ENCODE measurements at regions not wholly inside any gene's neighbourhood (a gene's known extent, or its start where the extent isn't known, plus 50 kb on each side); places are given as distances from the start of the nearest gene placed in this dataset.

GRCh38 chr13:103288114-103288513, 221.9 kb upstream of the SLC10A2 start:
- no peak for DNase-seq
- H3K36me3 ChIP-seq, result no peaks in the 10 kb centered on the region
- no peak overlapping the region for H3K4me3 ChIP-seq (ENCODE audit: low read depth, low read length)
- H3K27me3 ChIP-seq (ENCODE audit: insufficient read depth, low read depth, severe bottlenecking), result no peaks in the 10 kb centered on the region
- no peaks in the 10 kb centered on the region for H3K9me3 ChIP-seq (ENCODE audit: severe bottlenecking)
- no peak overlapping the region for H3K27ac ChIP-seq
- TF ChIP-seq CTCF (IDR thresholded peaks at IDR 0.05; ENCODE audit: low read depth, low read length), result no peak

DNA sequence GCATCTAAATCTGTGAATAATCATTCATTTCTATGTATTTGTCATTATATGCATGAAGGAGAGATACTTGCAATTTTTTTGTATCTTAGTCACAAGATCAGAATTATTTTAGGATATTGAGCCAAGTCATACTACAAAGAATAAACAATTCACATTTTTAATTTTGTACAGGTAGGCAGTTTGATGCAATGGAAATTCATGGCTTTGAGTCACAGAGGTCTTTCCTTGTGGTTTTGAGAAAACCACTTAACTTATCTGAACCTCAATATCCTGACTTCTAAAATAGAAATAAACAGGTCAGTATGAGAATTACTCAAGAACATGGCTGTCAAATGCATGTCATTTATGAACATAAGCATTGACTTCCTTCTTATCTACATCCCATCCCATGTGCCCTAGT, 221.4 kb upstream of the SLC10A2 start:
- Histone ChIP-seq H3K4me3 (ENCODE audit: low read depth, low read length) (no peak overlapping the region), H3K27me3 (ENCODE audit: insufficient read depth, low read depth, severe bottlenecking) (no peaks in the 10 kb centered on the region), H3K9me3 (ENCODE audit: severe bottlenecking) (no peaks in the 10 kb centered on the region), H3K27ac (no peak overlapping the region), H3K36me3 (no peaks in the 10 kb centered on the region)
- no peak for TF ChIP-seq CTCF (IDR thresholded peaks at IDR 0.05; ENCODE audit: low read depth, low read length)
- DNase-seq, result no peak

DNA sequence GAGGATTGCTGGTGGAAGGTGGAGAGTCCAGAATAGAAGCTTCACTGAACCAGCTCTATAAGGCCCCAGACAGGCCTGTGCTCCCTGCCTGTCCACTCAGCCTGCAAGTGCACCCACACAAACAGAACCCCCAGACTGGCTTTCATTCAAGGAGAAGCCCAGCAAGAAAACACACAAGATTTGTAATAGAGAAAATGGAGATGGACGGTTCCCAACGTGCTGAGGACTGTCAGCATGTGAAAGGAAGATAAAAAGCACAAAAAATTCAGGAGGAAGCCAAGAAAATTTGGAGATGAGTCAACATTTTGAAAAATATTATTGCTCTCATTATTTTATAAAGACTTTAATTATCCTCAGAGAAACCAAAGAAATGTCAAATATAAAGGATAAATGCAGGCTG, 218.2 kb upstream of the SLC10A2 start:
- no peak overlapping the region for H3K4me3 ChIP-seq (ENCODE audit: low read depth, low read length)
- no peaks in the 10 kb centered on the region for H3K9me3 ChIP-seq (ENCODE audit: severe bottlenecking)
- H3K27me3 ChIP-seq (ENCODE audit: insufficient read depth, low read depth, severe bottlenecking), result no peaks in the 10 kb centered on the region
- no peak for TF ChIP-seq CTCF (IDR thresholded peaks at IDR 0.05; ENCODE audit: low read depth, low read length)
- no peak for DNase-seq
- H3K27ac ChIP-seq, result no peak overlapping the region
- no peaks in the 10 kb centered on the region for H3K36me3 ChIP-seq

- Histone ChIP-seq H3K9me3 (ENCODE audit: severe bottlenecking) (no peaks in the 10 kb centered on the region), H3K4me3 (ENCODE audit: low read depth, low read length) (no peak overlapping the region), H3K36me3 (no peaks in the 10 kb centered on the region), H3K27me3 (ENCODE audit: insufficient read depth, low read depth, severe bottlenecking) (no peaks in the 10 kb centered on the region), H3K27ac (no peak overlapping the region)
- no peak for TF ChIP-seq CTCF (IDR thresholded peaks at IDR 0.05; ENCODE audit: low read depth, low read length)
- DNase-seq, result no peak
Measured at GRCh38 chr13:103283451-103283820, 217.2 kb upstream of the SLC10A2 start.

GRCh38 chr13:103282571-103283450, 216.6 kb upstream of the SLC10A2 start:
- H3K9me3 ChIP-seq (ENCODE audit: severe bottlenecking), result no peaks in the 10 kb centered on the region
- H3K36me3 ChIP-seq, result no peaks in the 10 kb centered on the region
- no peak overlapping the region for H3K27ac ChIP-seq
- no peak for DNase-seq
- TF ChIP-seq CTCF (IDR thresholded peaks at IDR 0.05; ENCODE audit: low read depth, low read length), result no peak
- no peaks in the 10 kb centered on the region for H3K27me3 ChIP-seq (ENCODE audit: insufficient read depth, low read depth, severe bottlenecking)
- no peak overlapping the region for H3K4me3 ChIP-seq (ENCODE audit: low read depth, low read length)
